Liver (tissue), 8 donors: ENCODE measurements at regions not wholly inside any gene's neighbourhood (a gene's known extent, or its start where the extent isn't known, plus 50 kb on each side); places are given as distances from the start of the nearest gene placed in this dataset.

Experiments
- DNase-seq: peaks from one replicate; pipeline ENCODE4 v3.0.0-alpha.2; 2017; ENCODE audit warnings: low spot score
- H3K27ac ChIP-seq, 2 donors: one replicate each; pipeline ENCODE4 v1.7.0; 2013; ENCODE audit warnings: inconsistent platforms in 2 of 2, low read length in 2 of 2, control low read depth in 1 of 2, low read depth in 1 of 2, mild to moderate bottlenecking in 1 of 2
- H3K27me3 ChIP-seq, 4 donors: one replicate each; pipeline versions ENCODE4 v1.6.1 to v1.7.0; 2013; ENCODE audit warnings: low read length in 3 of 4, inconsistent platforms in 1 of 4, mild to moderate bottlenecking in 1 of 4, moderate library complexity in 1 of 4; ENCODE audit not compliant: control insufficient read depth in 4 of 4, insufficient read depth in 4 of 4
- H3K36me3 ChIP-seq, 4 donors: one replicate each; pipeline versions ENCODE4 v1.6.1 to v1.7.0; 2013; ENCODE audit warnings: low read length in 3 of 4, mild to moderate bottlenecking in 3 of 4, low read depth in 1 of 4, moderate library complexity in 1 of 4; ENCODE audit not compliant: control insufficient read depth in 4 of 4, insufficient read depth in 3 of 4
- H3K4me1 ChIP-seq, 4 donors: one replicate each; pipeline versions ENCODE4 v1.6.1 to v1.7.0; 2013; ENCODE audit warnings: low read length in 3 of 4, mild to moderate bottlenecking in 3 of 4, moderate library complexity in 1 of 4; ENCODE audit not compliant: control insufficient read depth in 4 of 4, insufficient read depth in 4 of 4
- H3K4me3 ChIP-seq, 3 donors: one replicate each; pipeline versions ENCODE4 v1.6.1 to v1.7.0; 2013; ENCODE audit warnings: low read length in 3 of 3, control low read depth in 1 of 3, low read depth in 1 of 3, mild to moderate bottlenecking in 1 of 3
- H3K9ac ChIP-seq, 2 donors: one replicate each; pipeline ENCODE4 v1.7.0; 2013; ENCODE audit warnings: low read length in 2 of 2, mild to moderate bottlenecking in 2 of 2, moderate library complexity in 2 of 2, control low read depth in 1 of 2, low read depth in 1 of 2
- H3K9me3 ChIP-seq, 4 donors: one replicate each; pipeline versions ENCODE4 v1.6.1 to v1.7.0; 2013; ENCODE audit warnings: low read length in 3 of 4; ENCODE audit not compliant: control insufficient read depth in 4 of 4
- ATF3 ChIP-seq: IDR thresholded peaks from 2 replicates; pipeline ENCODE4 v1.6.1; 2016; ENCODE audit warnings: antibody characterized with exemption
- CTCF ChIP-seq: fragments of 150-350 bp; IDR thresholded peaks from 2 replicates; pipeline ENCODE4 v1.5.1; 2017; ENCODE audit warnings: improper control_type of control experiment, low read depth, low read length; ENCODE audit not compliant: missing input control
- EGR1 ChIP-seq, 2 donors: IDR thresholded peaks; 2 replicates each; pipeline ENCODE4 v1.6.1; 2016 to 2018; ENCODE audit warnings: antibody characterized with exemption in 2 of 2, low read depth in 2 of 2
- FOXA1 ChIP-seq: IDR thresholded peaks from 2 replicates; pipeline ENCODE4 v1.6.1; 2016; ENCODE audit warnings: antibody characterized with exemption
- FOXA2 ChIP-seq: IDR thresholded peaks from 2 replicates; pipeline ENCODE4 v1.6.1; 2016; ENCODE audit warnings: antibody characterized with exemption
- GABPA ChIP-seq, 2 donors: IDR thresholded peaks in 1 of 2; conservative IDR thresholded peaks in 1 of 2; 2 replicates each; pipeline ENCODE4 v1.6.1; 2016; ENCODE audit warnings: antibody characterized with exemption in 2 of 2, mild to moderate bottlenecking in 1 of 2, moderate library complexity in 1 of 2
- HNF4A ChIP-seq, 2 donors: conservative IDR thresholded peaks; 2 replicates each; pipeline ENCODE4 v1.6.1; 2016; ENCODE audit warnings: antibody characterized with exemption in 2 of 2, mild to moderate bottlenecking in 2 of 2
- HNF4G ChIP-seq: IDR thresholded peaks from 2 replicates; pipeline ENCODE4 v1.6.1; 2016; ENCODE audit warnings: antibody characterized with exemption
- JUND ChIP-seq, 2 donors: IDR thresholded peaks; 2 replicates each; pipeline ENCODE4 v1.6.1; 2016; ENCODE audit warnings: antibody characterized with exemption in 2 of 2
- MAX ChIP-seq: IDR thresholded peaks from 2 replicates; pipeline ENCODE4 v1.6.1; 2016; ENCODE audit warnings: antibody characterized with exemption
- NR2F2 ChIP-seq: IDR thresholded peaks from 2 replicates; pipeline ENCODE4 v1.6.1; 2016; ENCODE audit warnings: antibody characterized with exemption
- RAD21 ChIP-seq, 2 donors: IDR thresholded peaks; 2 replicates each; pipeline ENCODE4 v1.6.1; 2016; ENCODE audit warnings: antibody characterized with exemption in 2 of 2, mild to moderate bottlenecking in 2 of 2
- REST ChIP-seq: IDR thresholded peaks from 2 replicates; pipeline ENCODE4 v1.6.1; 2016; ENCODE audit warnings: antibody characterized with exemption, mild to moderate bottlenecking
- RXRA ChIP-seq, 2 donors: IDR thresholded peaks; 2 replicates each; pipeline ENCODE4 v1.6.1; 2017 to 2018; ENCODE audit warnings: antibody characterized with exemption in 2 of 2, mild to moderate bottlenecking in 1 of 2
- SP1 ChIP-seq: IDR thresholded peaks from 2 replicates; pipeline ENCODE4 v1.6.1; 2018; ENCODE audit warnings: antibody characterized with exemption, mild to moderate bottlenecking
- TAF1 ChIP-seq: conservative IDR thresholded peaks from 2 replicates; pipeline ENCODE4 v1.6.1; 2016; ENCODE audit warnings: antibody characterized with exemption, mild to moderate bottlenecking
- YY1 ChIP-seq: IDR thresholded peaks from 2 replicates; pipeline ENCODE4 v1.6.1; 2016; ENCODE audit warnings: antibody characterized with exemption, mild to moderate bottlenecking
- ZBTB33 ChIP-seq: IDR thresholded peaks from 2 replicates; pipeline ENCODE4 v1.6.1; 2016; ENCODE audit warnings: antibody characterized with exemption
- WGBS: extraction: QIAGEN DNeasy Blood & Tissue Kit; methylation state at CpG from one replicate; pipeline ENCODE4 v1.1.7; 2013; 5-methylcytosine and 5-hydroxymethylcytosine counted together
- donor health status: healthy.
- donor health status: healthy.
- donor health status: healthy.
- donor health status: healthy.
- donor health status: healthy.

- no peaks in the 10 kb centered on the region for H3K36me3 ChIP-seq
- H3K27me3 ChIP-seq = no peaks in the 10 kb centered on the region
- no peaks in the 10 kb centered on the region for H3K4me1 ChIP-seq
- no peak overlapping the region for H3K4me3 ChIP-seq
- TF ChIP-seq HNF4G (no peak), YY1 (no peak), ZBTB33 (no peak), FOXA2 (no peak), MAX (no peak), RXRA (IDR thresholded peaks at IDR 0.05) (no peak), EGR1 (IDR thresholded peaks at IDR 0.05; ENCODE audit: low read depth in 2 of 2) (no peak), RAD21 (IDR thresholded peaks at IDR 0.05) (no peak), NR2F2 (no peak), CTCF (no peak), JUND (IDR thresholded peaks at IDR 0.05) (no peak), SP1 (no peak), TAF1 (no peak), FOXA1 (no peak), GABPA (IDR thresholded peaks at IDR 0.05 in 1 of 2, conservative IDR thresholded peaks at IDR 0.05 in 1 of 2) (no peak), REST (no peak), ATF3 (no peak)
- no peaks in the 10 kb centered on the region for H3K9me3 ChIP-seq
- H3K9ac ChIP-seq = no peak overlapping the region
- H3K27ac ChIP-seq = no peak overlapping the region
- WGBS = 93% methylated on average over 3 of the region's 3 CpGs
- DNase-seq = no peak
These were observed 83.9 kb upstream of the USP47 start for GRCh38 chr11:11757909-11758308.

GRCh38 chr11:11756718-11757117 lies 85.1 kb upstream of the USP47 start:
- H3K36me3 ChIP-seq = no peaks in the 10 kb centered on the region
- WGBS = 84% methylated on average over 3 of the region's 3 CpGs
- TF ChIP-seq NR2F2 (no peak), HNF4A (conservative IDR thresholded peaks at IDR 0.05) (no peak), RXRA (IDR thresholded peaks at IDR 0.05) (no peak), YY1 (no peak), ZBTB33 (no peak), TAF1 (no peak), FOXA1 (no peak), ATF3 (no peak), JUND (IDR thresholded peaks at IDR 0.05) (no peak)
- no peak overlapping the region for H3K27ac ChIP-seq
- H3K27me3 ChIP-seq = no peaks in the 10 kb centered on the region
- DNase-seq = no peak
- H3K4me1 ChIP-seq = no peaks in the 10 kb centered on the region
- no peak overlapping the region for H3K4me3 ChIP-seq
- H3K9ac ChIP-seq = no peak overlapping the region
- H3K9me3 ChIP-seq = no peaks in the 10 kb centered on the region
